GM19463 (cell line): ENCODE measurements at regions not wholly inside any gene's neighbourhood (a gene's known extent, or its start where the extent isn't known, plus 50 kb on each side); places are given as distances from the start of the nearest gene placed in this dataset.

Experiments used
- ATAC-seq: cut with Tn5 transposase; IDR thresholded peaks from one replicate; pipeline ENCODE4 v1.9.1; 2021; ENCODE audit warnings: mild to moderate bottlenecking, moderate library complexity; ENCODE audit not compliant: unreplicated experiment

GRCh38 chr9:118163751-118164150 lies 459.5 kb downstream of the TLR4 start:
- ATAC-seq: no peak

- ATAC-seq: no peak
These were observed 461.2 kb downstream of the TLR4 start for GRCh38 chr9:118165451-118165850.

GRCh38 chr9:118170032-118170955 lies 466.1 kb downstream of the TLR4 start:
- ATAC-seq: no peak

- no peak for ATAC-seq
These were observed 473.0 kb downstream of the TLR4 start for GRCh38 chr9:118177241-118177640.

- no peak for ATAC-seq
These were observed 479.4 kb downstream of the TLR4 start for GRCh38 chr9:118183576-118183975.

- no peak for ATAC-seq
These were observed 483.2 kb downstream of the TLR4 start for GRCh38 chr9:118187408-118187807.

GRCh38 chr9:118189615-118190014 lies 485.4 kb downstream of the TLR4 start:
- no peak for ATAC-seq

GRCh38 chr9:118192807-118193206 lies 488.6 kb downstream of the TLR4 start:
- no peak for ATAC-seq

GRCh38 chr9:118209343-118209742 lies 505.1 kb downstream of the TLR4 start:
- ATAC-seq: no peak

GRCh38 chr9:118215549-118215948 lies 511.3 kb downstream of the TLR4 start:
- ATAC-seq: no peak

GRCh38 chr9:118222375-118222774 lies 518.2 kb downstream of the TLR4 start:
- no peak for ATAC-seq

- ATAC-seq: no peak
These were observed 518.9 kb downstream of the TLR4 start for GRCh38 chr9:118223111-118223510.

- ATAC-seq: no peak
These were observed 526.1 kb downstream of the TLR4 start for GRCh38 chr9:118230329-118230728.

GRCh38 chr9:118236625-118237024 lies 532.4 kb downstream of the TLR4 start:
- ATAC-seq: no peak

- ATAC-seq: no peak
These were observed 533.9 kb downstream of the TLR4 start for GRCh38 chr9:118238139-118238538.

- ATAC-seq: no peak
These were observed 547.8 kb downstream of the TLR4 start for GRCh38 chr9:118252027-118252426.

- no peak for ATAC-seq
These were observed 558.0 kb downstream of the TLR4 start for GRCh38 chr9:118262191-118262590.

- no peak for ATAC-seq
These were observed 559.7 kb downstream of the TLR4 start for GRCh38 chr9:118263949-118264348.

- ATAC-seq: no peak
These were observed 563.8 kb downstream of the TLR4 start for GRCh38 chr9:118268046-118268445.

- ATAC-seq: no peak
These were observed 565.4 kb downstream of the TLR4 start for GRCh38 chr9:118269623-118270022.

GRCh38 chr9:118271331-118271730 lies 567.1 kb downstream of the TLR4 start:
- no peak for ATAC-seq

- no peak for ATAC-seq
These were observed 567.7 kb downstream of the TLR4 start for GRCh38 chr9:118271936-118272335.

GRCh38 chr9:118273048-118273447 lies 568.8 kb downstream of the TLR4 start:
- no peak for ATAC-seq
